ENCODE measurements at regions not wholly inside any gene's neighbourhood (a gene's known extent, or its start where the extent isn't known, plus 50 kb on each side); places are given as distances from the start of the nearest gene placed in this dataset.

GRCh38 chr13:97079726-97080125 is 85.5 kb upstream of the OXGR1 start:
- Histone ChIP-seq H3K4ac (replicated peaks; ENCODE audit: insufficient read length, low read depth, low read length) (no peak overlapping the region), H2AFZ (ENCODE audit: low read length) (no peak overlapping the region), H4K20me1 (replicated peaks in 1 of 2; ENCODE audit: control insufficient read depth in 1 of 2, insufficient read depth in 2 of 2, low read length in 2 of 2) (no peaks in the 10 kb centered on the region), H4K91ac (replicated peaks; ENCODE audit: insufficient read length, low read length) (no peak overlapping the region), H3K56ac (replicated peaks; ENCODE audit: insufficient read length, low read depth, low read length) (no peak overlapping the region), H3K9ac (replicated peaks in 1 of 4; ENCODE audit: extremely low read depth in 1 of 4, low read depth in 3 of 4, low read length in 3 of 4) (no peak overlapping the region), H4K5ac (ENCODE audit: insufficient read length, low read depth, low read length) (no peak overlapping the region), H2BK5ac (ENCODE audit: low read depth, low read length) (no peak overlapping the region), H2BK20ac (ENCODE audit: low read length) (no peak overlapping the region), H3K23ac (ENCODE audit: insufficient read length) (no peak overlapping the region), H3K36me3 (ENCODE audit: control insufficient read depth in 2 of 4, insufficient read depth in 4 of 4, low read length in 3 of 4) (no peaks in the 10 kb centered on the region), H2BK15ac (ENCODE audit: low read length) (no peak overlapping the region), H3K23me2 (ENCODE audit: low read depth, low read length) (no peaks in the 10 kb centered on the region), H3K14ac (ENCODE audit: insufficient read length) (no peak overlapping the region), H2BK120ac (replicated peaks; ENCODE audit: low read depth, low read length) (no peak overlapping the region), H3K79me2 (ENCODE audit: control insufficient read depth in 1 of 2, insufficient read depth in 2 of 2, low read length in 2 of 2) (no peaks in the 10 kb centered on the region), H2BK12ac (ENCODE audit: low read depth, low read length) (no peak overlapping the region), H3K4me2 (ENCODE audit: insufficient read depth in 1 of 2, low read depth in 2 of 2, low read length in 2 of 2) (no peak overlapping the region), H4K8ac (ENCODE audit: extremely low read depth, insufficient read depth, low read length) (no peak overlapping the region), H2AK5ac (ENCODE audit: low read depth, low read length) (no peak overlapping the region), H3K18ac (ENCODE audit: extremely low read depth, low read length) (no peak overlapping the region), H3K9me3 (ENCODE audit: insufficient read depth in 2 of 2, low read depth in 1 of 2, low read length in 1 of 2) (no peaks in the 10 kb centered on the region; a peak in 1 of 4 replicates), H3K27ac (ENCODE audit: low read depth, low read length) (no peak overlapping the region), H3K79me1 (ENCODE audit: low read depth, low read length) (no peaks in the 10 kb centered on the region), H3K4me3 (ENCODE audit: extremely low read depth in 1 of 4, insufficient read depth in 2 of 4, low read depth in 3 of 4, low read length in 4 of 4) (no peak overlapping the region), H3K27me3 (replicated peaks in 1 of 4; ENCODE audit: control insufficient read depth in 3 of 4, extremely low read depth in 1 of 4, insufficient read depth in 3 of 4, low read length in 3 of 4) (no peaks in the 10 kb centered on the region), H3K4me1 (replicated peaks in 1 of 4; ENCODE audit: control insufficient read depth in 3 of 4, insufficient read depth in 4 of 4, low read length in 3 of 4) (no peaks in the 10 kb centered on the region)
- FAIRE-seq (no peak), DNase-seq (ENCODE audit: low read depth in 1 of 2, low spot score in 2 of 2) (no peak)
- WGBS, 2 experiments (ENCODE audit: extremely low coverage in 1 of 2, insufficient coverage in 1 of 2, insufficient read length in 1 of 2, insufficient replicate concordance in 2 of 2, low coverage in 1 of 2, low lambda C conversion rate in 2 of 2, missing lambda C conversion rate in 1 of 2): 83% methylated on average over 1 of the region's 1 CpG; no CpG with 5 or more reads in 1 of the 2 experiments
- POLR2A ChIA-PET (ENCODE audit: partially characterized antibody): no interaction called here
- TF ChIP-seq KDM5A (IDR thresholded peaks at IDR 0.05; ENCODE audit: low read length) (no peak), BCL11A (IDR thresholded peaks at IDR 0.05; ENCODE audit: low read depth in 2 of 2, low read length in 2 of 2) (no peak), CHD2 (IDR thresholded peaks at IDR 0.05; ENCODE audit: low read length) (no peak), TAF1 (IDR thresholded peaks at IDR 0.05; ENCODE audit: low read depth, low read length) (no peak), SP2 (IDR thresholded peaks at IDR 0.05; ENCODE audit: low read length) (no peak)
- CTCF ChIA-PET (ENCODE audit: partially characterized antibody): no interaction called here
